ENCODE measurements at regions not wholly inside any gene's neighbourhood (a gene's known extent, or its start where the extent isn't known, plus 50 kb on each side); places are given as distances from the start of the nearest gene placed in this dataset.

- no peak for FAIRE-seq
These were observed 716.0 kb upstream of the EYS start for GRCh38 chr6:66423047-66423446.

DNA sequence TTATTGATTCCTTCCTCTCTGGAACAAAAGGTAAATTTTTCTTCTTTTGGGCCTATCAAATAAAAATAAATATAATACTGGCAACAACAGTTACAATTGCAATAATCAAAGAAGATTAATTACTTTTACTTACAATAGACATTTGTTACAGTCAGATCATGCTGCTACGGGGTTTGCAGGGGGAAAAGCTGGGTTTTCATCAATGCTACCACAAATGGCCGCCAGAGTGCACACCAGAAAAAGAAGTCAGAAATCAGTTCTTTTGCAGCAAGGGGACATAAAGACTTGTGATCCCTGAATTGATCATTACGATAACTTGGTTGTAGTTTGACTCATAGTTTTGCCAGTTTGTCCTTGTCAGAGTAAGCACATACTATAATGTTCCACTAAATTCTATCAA lies 714.5 kb upstream of the EYS start:
- DNase-seq (ENCODE audit: low read depth in 1 of 2, low spot score in 1 of 2) (peak in 1 of 2 experiments; percentile 1), ATAC-seq (no peak)
- CTCF ChIA-PET = no interaction called here

More at GRCh38 chr6:66423047-66423446, 716.0 kb upstream of the EYS start:
- DNase-seq (ENCODE audit: low read depth in 1 of 2, low spot score in 1 of 2) (no peak), ATAC-seq (no peak)
- Histone ChIP-seq H3K4me3 (no peak overlapping the region), H3K4me2 (no peak overlapping the region), H3K27ac (no peak overlapping the region), H3K9me3 (no peaks in the 10 kb centered on the region), H3K4me1 (no peaks in the 10 kb centered on the region)
- CTCF ChIA-PET = no interaction called here
- TF ChIP-seq, protein P1, sequence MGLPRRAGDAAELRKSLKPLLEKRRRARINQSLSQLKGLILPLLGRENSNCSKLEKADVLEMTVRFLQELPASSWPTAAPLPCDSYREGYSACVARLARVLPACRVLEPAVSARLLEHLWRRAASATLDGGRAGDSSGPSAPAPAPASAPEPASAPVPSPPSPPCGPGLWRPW (IDR thresholded peaks at IDR 0.05) = no peak
- TF ChIP-seq CEBPB (IDR thresholded peaks at IDR 0.05) (no peak), ESRRA (IDR thresholded peaks at IDR 0.05; ENCODE audit: borderline replicate concordance, low read length) (no peak), EP300 (IDR thresholded peaks at IDR 0.05) (no peak), CBX8 (IDR thresholded peaks at IDR 0.05) (no peak), FOSB (CRISPR knock-in tag; IDR thresholded peaks at IDR 0.05) (no peak), CHD2 (IDR thresholded peaks at IDR 0.05; ENCODE audit: low read length, partially characterized antibody) (no peak), CBX2 (IDR thresholded peaks at IDR 0.05; ENCODE audit: borderline replicate concordance, low read depth) (no peak), ZNF302 (CRISPR knock-in tag; IDR thresholded peaks at IDR 0.05) (no peak), HOXB5 (CRISPR knock-in tag; IDR thresholded peaks at IDR 0.05) (no peak)
- TF ChIP-seq, protein P2, sequence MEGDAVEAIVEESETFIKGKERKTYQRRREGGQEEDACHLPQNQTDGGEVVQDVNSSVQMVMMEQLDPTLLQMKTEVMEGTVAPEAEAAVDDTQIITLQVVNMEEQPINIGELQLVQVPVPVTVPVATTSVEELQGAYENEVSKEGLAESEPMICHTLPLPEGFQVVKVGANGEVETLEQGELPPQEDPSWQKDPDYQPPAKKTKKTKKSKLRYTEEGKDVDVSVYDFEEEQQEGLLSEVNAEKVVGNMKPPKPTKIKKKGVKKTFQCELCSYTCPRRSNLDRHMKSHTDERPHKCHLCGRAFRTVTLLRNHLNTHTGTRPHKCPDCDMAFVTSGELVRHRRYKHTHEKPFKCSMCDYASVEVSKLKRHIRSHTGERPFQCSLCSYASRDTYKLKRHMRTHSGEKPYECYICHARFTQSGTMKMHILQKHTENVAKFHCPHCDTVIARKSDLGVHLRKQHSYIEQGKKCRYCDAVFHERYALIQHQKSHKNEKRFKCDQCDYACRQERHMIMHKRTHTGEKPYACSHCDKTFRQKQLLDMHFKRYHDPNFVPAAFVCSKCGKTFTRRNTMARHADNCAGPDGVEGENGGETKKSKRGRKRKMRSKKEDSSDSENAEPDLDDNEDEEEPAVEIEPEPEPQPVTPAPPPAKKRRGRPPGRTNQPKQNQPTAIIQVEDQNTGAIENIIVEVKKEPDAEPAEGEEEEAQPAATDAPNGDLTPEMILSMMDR (IDR thresholded peaks at IDR 0.05) = no peak
- TF ChIP-seq, protein P3, sequence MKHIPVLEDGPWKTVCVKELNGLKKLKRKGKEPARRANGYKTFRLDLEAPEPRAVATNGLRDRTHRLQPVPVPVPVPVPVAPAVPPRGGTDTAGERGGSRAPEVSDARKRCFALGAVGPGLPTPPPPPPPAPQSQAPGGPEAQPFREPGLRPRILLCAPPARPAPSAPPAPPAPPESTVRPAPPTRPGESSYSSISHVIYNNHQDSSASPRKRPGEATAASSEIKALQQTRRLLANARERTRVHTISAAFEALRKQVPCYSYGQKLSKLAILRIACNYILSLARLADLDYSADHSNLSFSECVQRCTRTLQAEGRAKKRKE (CRISPR knock-in tag; IDR thresholded peaks at IDR 0.05; ENCODE audit: low read depth) = no peak
- POLR2A ChIA-PET = no interaction called here

More for the DNA sequence above, 714.5 kb upstream of the EYS start:
- POLR2A ChIA-PET = no interaction called here
- no peak overlapping the region for H3K4me3 ChIP-seq
- 42% methylated on average over 3 of the region's 3 CpGs for WGBS (ENCODE audit: missing lambda C conversion rate)
- no peaks in the 10 kb centered on the region for H3K4me1 ChIP-seq
- no peak for FAIRE-seq
- H3K9me3 ChIP-seq = no peaks in the 10 kb centered on the region
- H3K27ac ChIP-seq = no peak overlapping the region
- no peak overlapping the region for H3K4me2 ChIP-seq
- no peak for TF ChIP-seq RARB (CRISPR knock-in tag; IDR thresholded peaks at IDR 0.05)
- no peak for TF ChIP-seq NR3C1 (IDR thresholded peaks at IDR 0.05)
- TF ChIP-seq RNF2 (IDR thresholded peaks at IDR 0.05; ENCODE audit: borderline replicate concordance, low read depth) = no peak
- TF ChIP-seq, protein P4, sequence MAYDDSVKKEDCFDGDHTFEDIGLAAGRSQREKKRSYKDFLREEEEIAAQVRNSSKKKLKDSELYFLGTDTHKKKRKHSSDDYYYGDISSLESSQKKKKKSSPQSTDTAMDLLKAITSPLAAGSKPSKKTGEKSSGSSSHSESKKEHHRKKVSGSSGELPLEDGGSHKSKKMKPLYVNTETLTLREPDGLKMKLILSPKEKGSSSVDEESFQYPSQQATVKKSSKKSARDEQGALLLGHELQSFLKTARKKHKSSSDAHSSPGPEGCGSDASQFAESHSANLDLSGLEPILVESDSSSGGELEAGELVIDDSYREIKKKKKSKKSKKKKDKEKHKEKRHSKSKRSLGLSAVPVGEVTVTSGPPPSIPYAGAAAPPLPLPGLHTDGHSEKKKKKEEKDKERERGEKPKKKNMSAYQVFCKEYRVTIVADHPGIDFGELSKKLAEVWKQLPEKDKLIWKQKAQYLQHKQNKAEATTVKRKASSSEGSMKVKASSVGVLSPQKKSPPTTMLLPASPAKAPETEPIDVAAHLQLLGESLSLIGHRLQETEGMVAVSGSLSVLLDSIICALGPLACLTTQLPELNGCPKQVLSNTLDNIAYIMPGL (CRISPR knock-in tag; IDR thresholded peaks at IDR 0.05; ENCODE audit: borderline replicate concordance) = no peak
- TF ChIP-seq ZNF302 (CRISPR knock-in tag; IDR thresholded peaks at IDR 0.05) = no peak
- TF ChIP-seq CHD4 (IDR thresholded peaks at IDR 0.05; ENCODE audit: borderline replicate concordance) = no peak
- no peak for TF ChIP-seq ZC3H11A (IDR thresholded peaks at IDR 0.05)
- TF ChIP-seq TP53 (CRISPR knock-in tag; IDR thresholded peaks at IDR 0.05) = no peak
- no peak for TF ChIP-seq GATA3 (IDR thresholded peaks at IDR 0.05; ENCODE audit: borderline replicate concordance)
- no peak for TF ChIP-seq NPAS2 (CRISPR knock-in tag; IDR thresholded peaks at IDR 0.05; ENCODE audit: borderline replicate concordance)
- TF ChIP-seq RCOR1 (IDR thresholded peaks at IDR 0.05; ENCODE audit: low read depth, low read length) = no peak
- no peak for TF ChIP-seq USF2 (IDR thresholded peaks at IDR 0.05)
- no peak for TF ChIP-seq CHD2 (IDR thresholded peaks at IDR 0.05; ENCODE audit: low read length, partially characterized antibody)
- no peak for TF ChIP-seq ESRRA (IDR thresholded peaks at IDR 0.05; ENCODE audit: borderline replicate concordance, low read length)

All from A549 (cell line).